Inferior parietal cortex (tissue), 1 donor: ENCODE measurements at regions not wholly inside any gene's neighbourhood (a gene's known extent, or its start where the extent isn't known, plus 50 kb on each side); places are given as distances from the start of the nearest gene placed in this dataset.

Experiments used
- DNase-seq: peaks from one replicate; pipeline ENCODE4 v3.0.0-alpha.2; 2016; ENCODE audit errors: extremely low spot score

DNA sequence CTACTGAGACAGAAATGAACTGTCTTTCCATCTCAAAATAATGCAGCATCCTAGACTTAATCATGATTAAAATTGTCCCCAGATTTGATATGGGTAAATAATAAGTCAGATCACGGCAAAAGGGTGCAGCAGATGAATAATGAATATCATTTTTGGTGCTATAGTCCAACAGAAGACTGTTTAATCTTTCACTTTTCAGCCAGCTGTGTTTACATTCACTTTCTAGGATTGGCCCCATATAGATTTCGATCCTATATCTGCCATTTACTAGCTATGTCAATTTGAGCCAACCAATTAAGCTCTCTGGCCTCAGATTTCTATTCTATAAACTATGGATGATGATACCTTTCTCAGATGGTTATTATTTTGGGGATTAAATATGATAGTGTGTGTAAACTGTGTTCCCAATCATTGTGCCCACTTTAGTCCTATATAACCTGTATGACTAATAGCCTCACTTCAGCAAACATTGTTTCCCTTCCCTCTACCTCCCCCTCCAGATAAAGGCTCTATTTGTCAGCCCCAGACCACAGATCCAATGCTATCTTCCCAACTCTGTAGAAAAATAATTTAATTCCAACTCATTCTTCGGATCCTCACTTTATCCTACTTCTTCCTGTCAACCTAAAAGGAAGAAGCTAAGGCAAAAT lies 53.6 kb upstream of the NT5E start:
- DNase-seq: no peak

GRCh38 chr6:85395746-85396145 lies 54.1 kb upstream of the NT5E start:
- DNase-seq: no peak

DNA sequence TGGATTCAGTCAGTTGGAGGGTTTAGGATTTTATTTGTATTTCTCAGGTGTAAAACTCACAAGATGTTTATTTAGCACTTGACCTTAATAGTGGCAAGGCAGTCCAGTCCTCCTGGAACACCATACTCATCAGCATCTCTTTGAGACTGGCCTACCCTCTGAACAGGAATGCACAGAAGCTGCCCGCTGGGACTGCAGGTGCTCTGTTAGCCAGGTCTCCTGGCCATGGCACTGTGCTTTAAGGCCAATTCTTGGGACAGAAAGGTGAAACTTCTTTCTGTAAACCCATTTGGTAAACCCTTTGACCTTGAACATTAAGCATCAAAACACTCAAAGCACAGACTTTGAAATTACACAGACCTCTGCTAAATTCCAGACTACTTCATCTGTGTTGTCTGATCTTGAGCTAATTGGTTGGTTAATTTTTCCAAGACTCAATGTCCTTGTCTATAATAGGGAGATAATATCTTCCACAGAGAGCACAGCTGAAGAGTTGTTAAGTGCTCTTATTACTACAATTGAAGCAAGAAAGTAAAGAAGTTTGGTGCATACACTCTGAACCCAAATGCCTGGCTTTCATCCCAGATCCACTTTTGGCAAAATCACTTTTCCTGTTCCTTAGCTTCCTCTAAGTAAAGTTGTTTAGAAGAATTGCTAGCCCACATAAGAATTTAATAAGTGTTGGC lies 54.9 kb upstream of the NT5E start:
- no peak for DNase-seq

DNA sequence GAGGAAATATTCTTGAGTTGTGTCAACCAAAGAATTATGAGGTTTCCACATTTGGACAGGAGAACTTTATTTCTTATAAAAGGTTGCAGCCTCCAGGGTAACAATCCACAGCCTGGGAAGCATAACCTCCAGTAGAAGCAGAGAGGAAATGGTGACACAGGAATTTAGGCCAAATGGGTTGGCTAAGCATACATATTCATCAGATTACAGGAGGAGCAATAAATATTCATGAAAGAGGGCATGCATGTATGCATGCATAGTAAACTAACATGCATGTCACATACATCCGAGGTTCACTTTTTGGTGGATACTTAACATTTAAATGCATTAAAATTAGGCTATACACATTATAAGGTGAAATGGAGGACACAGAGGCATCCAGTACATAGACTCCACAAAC lies 55.7 kb upstream of the NT5E start:
- DNase-seq: no peak

DNA sequence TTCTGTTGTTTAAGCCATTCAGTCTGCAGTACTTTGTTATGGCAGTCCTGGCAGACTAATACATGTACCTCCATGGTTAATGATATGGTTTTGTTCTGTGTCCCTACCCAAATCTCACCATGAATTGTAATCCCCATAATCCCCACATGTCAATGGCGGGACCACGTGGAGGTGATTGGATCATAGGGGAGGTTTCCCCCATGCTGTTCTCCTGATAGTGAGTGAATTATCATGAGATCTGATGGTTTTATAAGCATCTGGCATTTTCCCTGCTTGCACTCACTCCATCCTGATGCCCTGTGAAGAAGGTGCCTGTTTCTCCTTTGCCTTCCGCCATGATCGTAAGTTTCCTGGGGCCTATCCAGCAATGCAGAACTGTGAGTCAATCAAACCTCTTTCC lies 57.5 kb upstream of the NT5E start:
- DNase-seq: no peak

- no peak for DNase-seq
Measured at GRCh38 chr6:85390775-85391174, 59.1 kb upstream of the NT5E start.

GRCh38 chr6:85390105-85390728 lies 59.7 kb upstream of the NT5E start:
- no peak for DNase-seq

DNA sequence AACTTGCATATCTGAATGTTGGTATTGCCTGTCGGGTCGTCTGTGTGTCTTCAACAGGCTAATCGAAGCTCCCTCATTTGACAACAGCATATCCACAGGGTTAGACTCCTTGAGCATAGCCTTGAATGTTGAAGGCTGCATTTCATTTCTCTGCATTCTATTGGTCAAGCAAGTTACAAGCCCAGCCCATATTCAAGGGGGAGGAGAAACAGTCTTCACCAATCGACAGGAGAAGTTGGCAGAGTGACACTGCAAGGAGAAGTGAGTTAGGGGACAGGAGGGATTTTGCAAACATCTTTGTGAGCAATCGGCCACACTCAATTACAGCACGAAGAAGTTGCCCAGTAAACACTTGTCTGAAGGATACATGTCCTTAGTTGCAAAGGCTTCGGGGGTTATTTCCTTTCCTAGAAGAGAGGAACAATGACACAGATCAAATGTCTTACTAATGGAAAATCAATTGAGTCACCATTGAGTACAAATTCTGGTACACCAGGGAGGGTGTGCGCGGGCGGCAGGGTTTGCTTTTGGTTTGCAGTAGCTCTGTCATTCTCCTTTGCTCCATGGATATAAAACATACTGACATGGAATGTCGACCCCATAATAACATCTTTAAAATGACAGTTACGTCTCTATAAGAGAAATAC lies 60.6 kb upstream of the NT5E start:
- no peak for DNase-seq

GRCh38 chr6:85388531-85388930 lies 61.4 kb upstream of the NT5E start:
- no peak for DNase-seq

- DNase-seq: no peak
Measured at GRCh38 chr6:85385636-85386315, 64.1 kb upstream of the NT5E start.

DNA sequence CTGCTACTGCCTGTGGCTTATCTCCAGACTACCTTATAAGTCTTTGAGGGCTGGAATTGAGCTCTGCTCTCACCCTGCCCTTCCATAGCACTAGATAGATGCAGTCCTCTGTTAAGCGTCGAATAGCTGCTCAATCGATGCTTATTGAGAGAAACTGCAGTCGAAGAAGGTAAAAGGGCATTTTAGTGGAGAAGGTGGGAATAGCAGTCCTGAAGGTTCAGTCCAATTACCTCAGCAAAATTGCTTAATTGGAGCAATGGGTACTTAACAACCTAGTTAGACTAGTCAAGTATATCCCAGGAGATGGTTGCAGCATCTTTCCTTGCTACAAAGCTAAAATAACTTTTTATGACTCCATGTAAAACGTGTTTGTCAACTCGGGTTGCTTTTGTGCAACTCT lies 66.8 kb upstream of the NT5E start:
- no peak for DNase-seq

DNA sequence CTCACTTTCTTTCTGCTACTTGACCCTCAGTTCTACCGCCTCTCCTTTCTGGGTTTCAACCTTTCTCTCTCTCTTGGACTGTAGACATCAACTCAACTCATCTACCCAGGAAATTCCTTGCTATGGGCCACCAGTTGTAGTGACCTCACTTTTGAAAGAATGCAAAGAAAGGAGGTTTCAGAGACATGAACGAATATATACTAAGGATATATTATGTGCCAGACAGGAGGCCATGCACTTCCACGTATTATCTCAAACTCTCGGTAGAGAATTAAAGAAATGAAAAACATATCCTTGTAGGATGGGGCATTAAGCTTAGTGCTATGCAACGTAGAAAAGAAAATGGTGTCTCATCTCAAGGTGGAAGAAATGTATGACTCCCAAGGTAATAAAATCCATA lies 67.3 kb upstream of the NT5E start:
- DNase-seq: no peak

DNA sequence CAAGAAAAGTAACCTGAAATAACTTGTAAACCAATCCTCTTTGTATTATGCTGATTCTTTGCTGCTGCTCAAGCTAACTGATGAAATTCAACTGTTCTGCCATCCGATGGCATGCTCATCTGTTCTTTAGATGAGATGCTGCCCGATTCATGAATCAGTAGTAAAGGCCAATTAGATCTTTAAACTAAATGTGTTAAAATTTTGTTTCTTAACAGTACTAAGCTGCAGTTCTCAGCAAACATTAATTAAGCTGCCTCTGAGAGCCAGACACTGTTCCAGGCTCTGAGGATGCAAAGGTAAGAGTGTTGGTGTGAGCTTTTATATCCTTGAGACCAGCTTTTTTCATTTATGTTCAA lies 77.0 kb upstream of the NT5E start:
- no peak for DNase-seq

- DNase-seq: no peak
Measured at GRCh38 chr6:85372188-85372914, 77.5 kb upstream of the NT5E start.

- DNase-seq: no peak
Measured at GRCh38 chr6:85368631-85369030, 81.3 kb upstream of the NT5E start.

DNA sequence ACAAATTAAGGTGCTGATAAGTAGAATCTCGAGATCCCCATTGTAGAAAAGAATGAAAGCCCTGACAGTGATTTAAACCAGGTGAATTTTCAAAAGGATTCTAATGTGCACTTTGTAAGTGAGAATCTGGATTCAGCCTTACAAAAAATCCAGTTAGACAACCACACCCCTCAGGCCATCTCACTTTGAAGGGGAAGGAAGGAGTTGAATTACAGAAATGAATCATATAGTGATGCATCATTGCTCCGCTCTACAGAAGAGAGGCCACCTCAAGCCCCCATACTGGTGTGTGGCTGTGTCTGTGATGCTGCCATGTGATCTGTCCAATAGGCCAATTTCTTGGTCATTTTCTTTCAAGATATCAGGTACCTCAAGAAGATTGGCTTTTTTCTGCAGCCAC lies 85.5 kb upstream of the NT5E start:
- no peak for DNase-seq

- DNase-seq: no peak
Measured at GRCh38 chr6:85363870-85364269, 86.0 kb upstream of the NT5E start.

GRCh38 chr6:85362652-85363310 lies 87.1 kb upstream of the NT5E start:
- DNase-seq: no peak

DNA sequence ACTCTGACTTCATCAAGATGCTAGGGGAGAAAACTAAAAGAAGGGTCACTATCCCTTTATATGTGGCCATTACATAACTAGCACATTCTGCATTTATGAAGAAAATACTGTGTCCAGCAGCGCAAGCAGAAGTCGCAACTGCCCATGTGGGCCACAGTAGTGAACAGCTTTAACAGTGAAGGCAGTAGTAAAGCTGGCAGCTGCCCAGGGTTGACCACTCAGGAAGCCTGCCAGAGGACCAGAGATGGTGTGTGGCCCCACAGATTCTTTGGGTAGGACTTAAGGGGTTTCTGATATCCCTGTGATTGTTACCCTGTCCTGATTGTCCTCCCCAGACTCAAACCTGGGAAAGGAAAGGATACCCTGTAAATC lies 88.3 kb upstream of the NT5E start:
- no peak for DNase-seq

DNA sequence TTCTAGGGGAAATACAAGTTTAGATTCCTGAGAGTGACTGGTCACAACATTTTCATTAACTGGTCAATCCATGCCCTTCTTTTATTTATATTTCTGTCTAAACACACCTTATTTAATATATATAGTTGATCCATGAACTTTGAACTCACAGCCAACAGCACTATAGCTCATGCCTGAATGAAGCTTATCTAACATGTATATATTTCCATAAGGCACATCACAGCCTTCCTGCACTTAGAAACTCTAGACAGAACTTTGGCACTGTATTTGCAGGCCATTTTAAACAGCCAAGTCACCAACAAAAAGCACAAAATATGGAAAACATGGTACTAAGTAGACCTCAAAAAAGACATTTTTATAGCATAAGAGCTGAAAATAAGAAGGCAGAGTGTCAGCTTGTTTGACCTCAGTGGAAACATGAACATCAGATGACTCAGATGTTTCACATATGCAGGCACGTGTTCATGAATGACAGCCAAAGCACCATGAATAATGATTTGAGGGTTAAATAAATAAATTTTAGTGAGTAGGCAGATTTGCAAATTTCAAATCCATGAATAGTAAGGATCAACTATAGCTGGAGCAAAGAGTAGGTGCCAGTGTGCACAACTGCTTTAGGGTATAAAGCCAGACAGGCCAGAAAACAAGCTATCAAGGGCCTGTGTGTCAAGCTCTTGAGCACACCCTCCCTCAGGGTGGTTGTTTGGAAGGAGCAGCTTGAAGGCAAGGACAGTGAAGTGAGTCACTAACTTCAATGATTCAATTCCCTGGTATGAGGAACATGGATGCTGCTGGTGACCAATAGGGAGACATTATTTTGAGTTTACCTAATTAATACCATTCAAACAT lies 88.9 kb upstream of the NT5E start:
- DNase-seq: no peak
